BJ (cell line): ENCODE measurements at regions not wholly inside any gene's neighbourhood (a gene's known extent, or its start where the extent isn't known, plus 50 kb on each side); places are given as distances from the start of the nearest gene placed in this dataset.

Experiments
- CTCF ChIA-PET: fragments of 350-600 bp; formaldehyde crosslinking; extraction: SDS; loops from one replicate; lab custom pipeline; 2021; ENCODE audit warnings: antibody characterized with exemption, inconsistent platforms; lab: Yijun Ruan, JAX
- POLR2A ChIA-PET: fragments of 300-600 bp; sonication (Branson Sonifier 250); formaldehyde crosslinking; extraction: SDS; loops from one replicate; lab custom pipeline; 2021; ENCODE audit warnings: antibody characterized with exemption; lab: Charles Lee
- DNase-seq: peaks from one replicate; pipeline ENCODE4 v3.0.0-alpha.2; 2011; ENCODE audit warnings: low read depth
- H3K27me3 ChIP-seq: 2 replicates; pipeline ENCODE4 v1.6.0; 2011; ENCODE audit warnings: low read length; ENCODE audit not compliant: control insufficient read depth, insufficient read depth
- H3K36me3 ChIP-seq: 2 replicates; pipeline ENCODE4 v1.5.1; 2011; ENCODE audit warnings: low read length; ENCODE audit not compliant: control insufficient read depth, insufficient read depth
- H3K4me3 ChIP-seq: 2 replicates; pipeline ENCODE4 v1.5.1; 2011; ENCODE audit warnings: low read depth, mild to moderate bottlenecking, control low read depth, low read length
- CTCF ChIP-seq: IDR thresholded peaks from 2 replicates; pipeline ENCODE4 v1.5.1; 2011; ENCODE audit warnings: low read depth, mild to moderate bottlenecking, control low read depth, inconsistent platforms, low read length, moderate library complexity; ENCODE audit not compliant: insufficient read depth

- no peaks in the 10 kb centered on the region for H3K36me3 ChIP-seq
- ChIA-PET POLR2A (no interaction called here), CTCF (no interaction called here)
- no peak for DNase-seq
- H3K4me3 ChIP-seq, result no peak overlapping the region
- no peak for TF ChIP-seq CTCF
- H3K27me3 ChIP-seq, result no peaks in the 10 kb centered on the region
Measured at GRCh38 chr18:38459131-38459994, 893.8 kb upstream of the CELF4 start.

GRCh38 chr18:38458698-38459097 lies 893.1 kb upstream of the CELF4 start:
- Histone ChIP-seq H3K27me3 (no peaks in the 10 kb centered on the region), H3K4me3 (no peak overlapping the region), H3K36me3 (no peaks in the 10 kb centered on the region)
- DNase-seq, result no peak
- ChIA-PET CTCF (no interaction called here), POLR2A (no interaction called here)
- TF ChIP-seq CTCF, result no peak

- CTCF ChIA-PET, result no interaction called here
- POLR2A ChIA-PET, result no interaction called here
- no peak for DNase-seq
- TF ChIP-seq CTCF, result no peak
- Histone ChIP-seq H3K36me3 (no peaks in the 10 kb centered on the region), H3K27me3 (no peaks in the 10 kb centered on the region), H3K4me3 (no peak overlapping the region)
Measured at GRCh38 chr18:38456253-38456652, 890.7 kb upstream of the CELF4 start.

GRCh38 chr18:38454764-38455469 lies 889.3 kb upstream of the CELF4 start:
- ChIA-PET CTCF (no interaction called here), POLR2A (no interaction called here)
- Histone ChIP-seq H3K27me3 (no peaks in the 10 kb centered on the region), H3K36me3 (no peaks in the 10 kb centered on the region), H3K4me3 (no peak overlapping the region)
- no peak for TF ChIP-seq CTCF
- DNase-seq, result no peak

GRCh38 chr18:38453880-38454279 lies 888.3 kb upstream of the CELF4 start:
- CTCF ChIA-PET, result no interaction called here

More at GRCh38 chr18:38453880-38454279, 888.3 kb upstream of the CELF4 start:
- no peak for TF ChIP-seq CTCF
- POLR2A ChIA-PET, result no interaction called here
- Histone ChIP-seq H3K36me3 (no peaks in the 10 kb centered on the region), H3K4me3 (no peak overlapping the region), H3K27me3 (no peaks in the 10 kb centered on the region)
- DNase-seq, result no peak
